ENCODE measurements at regions not wholly inside any gene's neighbourhood (a gene's known extent, or its start where the extent isn't known, plus 50 kb on each side); places are given as distances from the start of the nearest gene placed in this dataset.

DNA sequence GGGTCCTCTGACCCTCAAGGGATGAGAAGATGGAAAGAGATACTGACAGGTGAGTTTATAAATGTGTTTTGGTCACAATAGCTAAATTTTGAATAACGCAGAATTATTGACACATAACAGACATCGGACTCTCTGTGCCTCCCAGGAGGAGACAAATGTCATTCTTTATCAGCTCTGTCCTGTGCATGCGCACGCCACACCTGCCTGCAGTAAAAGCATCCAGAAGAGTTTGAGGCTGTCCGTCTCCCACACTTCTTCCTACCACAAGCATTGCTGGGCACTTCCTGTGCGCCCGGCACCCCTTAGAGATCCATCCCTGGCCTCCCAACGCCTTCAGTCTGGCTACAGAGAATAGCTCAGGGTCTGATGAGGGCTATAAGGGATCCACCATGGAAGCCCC is 81.5 kb upstream of the CST7 start:
- TF ChIP-seq ZNF350 (tag by site-specific recombination; IDR thresholded peaks at IDR 0.05), result no peak
- TF ChIP-seq BCL11A (tag by site-specific recombination; IDR thresholded peaks at IDR 0.05; ENCODE audit: low read depth), result no peak
- TF ChIP-seq ZNF140 (tag by site-specific recombination; IDR thresholded peaks at IDR 0.05), result no peak
- TF ChIP-seq ZNF701 (tag by site-specific recombination; IDR thresholded peaks at IDR 0.05), result no peak
- no peak for TF ChIP-seq KLF16 (tag by site-specific recombination; IDR thresholded peaks at IDR 0.05)
- TF ChIP-seq ZNF239 (tag by site-specific recombination; IDR thresholded peaks at IDR 0.05), result no peak
- TF ChIP-seq, protein P1, sequence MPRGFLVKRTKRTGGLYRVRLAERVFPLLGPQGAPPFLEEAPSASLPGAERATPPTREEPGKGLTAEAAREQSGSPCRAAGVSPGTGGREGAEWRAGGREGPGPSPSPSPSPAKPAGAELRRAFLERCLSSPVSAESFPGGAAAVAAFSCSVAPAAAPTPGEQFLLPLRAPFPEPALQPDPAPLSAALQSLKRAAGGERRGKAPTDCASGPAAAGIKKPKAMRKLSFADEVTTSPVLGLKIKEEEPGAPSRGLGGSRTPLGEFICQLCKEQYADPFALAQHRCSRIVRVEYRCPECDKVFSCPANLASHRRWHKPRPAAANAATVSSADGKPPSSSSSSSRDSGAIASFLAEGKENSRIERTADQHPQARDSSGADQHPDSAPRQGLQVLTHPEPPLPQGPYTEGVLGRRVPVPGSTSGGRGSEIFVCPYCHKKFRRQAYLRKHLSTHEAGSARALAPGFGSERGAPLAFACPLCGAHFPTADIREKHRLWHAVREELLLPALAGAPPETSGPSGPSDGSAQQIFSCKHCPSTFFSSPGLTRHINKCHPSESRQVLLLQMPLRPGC (tag by site-specific recombination; IDR thresholded peaks at IDR 0.05), result no peak
- TF ChIP-seq, protein P2, sequence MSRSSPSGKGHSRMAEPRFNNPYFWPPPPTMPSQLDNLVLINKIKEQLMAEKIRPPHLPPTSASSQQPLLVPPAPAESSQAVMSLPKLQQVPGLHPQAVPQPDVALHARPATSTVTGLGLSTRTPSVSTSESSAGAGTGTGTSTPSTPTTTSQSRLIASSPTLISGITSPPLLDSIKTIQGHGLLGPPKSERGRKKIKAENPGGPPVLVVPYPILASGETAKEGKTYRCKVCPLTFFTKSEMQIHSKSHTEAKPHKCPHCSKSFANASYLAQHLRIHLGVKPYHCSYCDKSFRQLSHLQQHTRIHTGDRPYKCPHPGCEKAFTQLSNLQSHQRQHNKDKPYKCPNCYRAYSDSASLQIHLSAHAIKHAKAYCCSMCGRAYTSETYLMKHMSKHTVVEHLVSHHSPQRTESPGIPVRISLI (tag by site-specific recombination; IDR thresholded peaks at IDR 0.05), result no peak
- TF ChIP-seq MEIS1 (CRISPR knock-in tag; IDR thresholded peaks at IDR 0.05; ENCODE audit: borderline replicate concordance), result no peak
- no peak for TF ChIP-seq ZNF843 (tag by site-specific recombination; IDR thresholded peaks at IDR 0.05)
- TF ChIP-seq, protein P3, sequence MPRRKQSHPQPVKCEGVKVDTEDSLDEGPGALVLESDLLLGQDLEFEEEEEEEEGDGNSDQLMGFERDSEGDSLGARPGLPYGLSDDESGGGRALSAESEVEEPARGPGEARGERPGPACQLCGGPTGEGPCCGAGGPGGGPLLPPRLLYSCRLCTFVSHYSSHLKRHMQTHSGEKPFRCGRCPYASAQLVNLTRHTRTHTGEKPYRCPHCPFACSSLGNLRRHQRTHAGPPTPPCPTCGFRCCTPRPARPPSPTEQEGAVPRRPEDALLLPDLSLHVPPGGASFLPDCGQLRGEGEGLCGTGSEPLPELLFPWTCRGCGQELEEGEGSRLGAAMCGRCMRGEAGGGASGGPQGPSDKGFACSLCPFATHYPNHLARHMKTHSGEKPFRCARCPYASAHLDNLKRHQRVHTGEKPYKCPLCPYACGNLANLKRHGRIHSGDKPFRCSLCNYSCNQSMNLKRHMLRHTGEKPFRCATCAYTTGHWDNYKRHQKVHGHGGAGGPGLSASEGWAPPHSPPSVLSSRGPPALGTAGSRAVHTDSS (tag by site-specific recombination; IDR thresholded peaks at IDR 0.05), result no peak
- TF ChIP-seq, protein P4, sequence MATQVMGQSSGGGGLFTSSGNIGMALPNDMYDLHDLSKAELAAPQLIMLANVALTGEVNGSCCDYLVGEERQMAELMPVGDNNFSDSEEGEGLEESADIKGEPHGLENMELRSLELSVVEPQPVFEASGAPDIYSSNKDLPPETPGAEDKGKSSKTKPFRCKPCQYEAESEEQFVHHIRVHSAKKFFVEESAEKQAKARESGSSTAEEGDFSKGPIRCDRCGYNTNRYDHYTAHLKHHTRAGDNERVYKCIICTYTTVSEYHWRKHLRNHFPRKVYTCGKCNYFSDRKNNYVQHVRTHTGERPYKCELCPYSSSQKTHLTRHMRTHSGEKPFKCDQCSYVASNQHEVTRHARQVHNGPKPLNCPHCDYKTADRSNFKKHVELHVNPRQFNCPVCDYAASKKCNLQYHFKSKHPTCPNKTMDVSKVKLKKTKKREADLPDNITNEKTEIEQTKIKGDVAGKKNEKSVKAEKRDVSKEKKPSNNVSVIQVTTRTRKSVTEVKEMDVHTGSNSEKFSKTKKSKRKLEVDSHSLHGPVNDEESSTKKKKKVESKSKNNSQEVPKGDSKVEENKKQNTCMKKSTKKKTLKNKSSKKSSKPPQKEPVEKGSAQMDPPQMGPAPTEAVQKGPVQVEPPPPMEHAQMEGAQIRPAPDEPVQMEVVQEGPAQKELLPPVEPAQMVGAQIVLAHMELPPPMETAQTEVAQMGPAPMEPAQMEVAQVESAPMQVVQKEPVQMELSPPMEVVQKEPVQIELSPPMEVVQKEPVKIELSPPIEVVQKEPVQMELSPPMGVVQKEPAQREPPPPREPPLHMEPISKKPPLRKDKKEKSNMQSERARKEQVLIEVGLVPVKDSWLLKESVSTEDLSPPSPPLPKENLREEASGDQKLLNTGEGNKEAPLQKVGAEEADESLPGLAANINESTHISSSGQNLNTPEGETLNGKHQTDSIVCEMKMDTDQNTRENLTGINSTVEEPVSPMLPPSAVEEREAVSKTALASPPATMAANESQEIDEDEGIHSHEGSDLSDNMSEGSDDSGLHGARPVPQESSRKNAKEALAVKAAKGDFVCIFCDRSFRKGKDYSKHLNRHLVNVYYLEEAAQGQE (tag by site-specific recombination; IDR thresholded peaks at IDR 0.05), result no peak
- no peak overlapping the region for H3K27ac ChIP-seq (ENCODE audit: extremely low read depth, low read depth, low read length)
- H3K9me3 ChIP-seq (ENCODE audit: control insufficient read depth, insufficient read depth, low read depth, low read length), result no peaks in the 10 kb centered on the region
- no peak overlapping the region for H3K4me3 ChIP-seq (ENCODE audit: low read depth, low read length)
- no peaks in the 10 kb centered on the region for H3K4me1 ChIP-seq (ENCODE audit: control insufficient read depth, insufficient read depth, low read length)
- POLR2A ChIA-PET, result no interaction called here
- CTCF ChIA-PET, result no interaction called here
- no peaks in the 10 kb centered on the region for H3K36me3 ChIP-seq (ENCODE audit: control insufficient read depth in 2 of 2, insufficient read depth in 1 of 2, low read length in 2 of 2)

DNA sequence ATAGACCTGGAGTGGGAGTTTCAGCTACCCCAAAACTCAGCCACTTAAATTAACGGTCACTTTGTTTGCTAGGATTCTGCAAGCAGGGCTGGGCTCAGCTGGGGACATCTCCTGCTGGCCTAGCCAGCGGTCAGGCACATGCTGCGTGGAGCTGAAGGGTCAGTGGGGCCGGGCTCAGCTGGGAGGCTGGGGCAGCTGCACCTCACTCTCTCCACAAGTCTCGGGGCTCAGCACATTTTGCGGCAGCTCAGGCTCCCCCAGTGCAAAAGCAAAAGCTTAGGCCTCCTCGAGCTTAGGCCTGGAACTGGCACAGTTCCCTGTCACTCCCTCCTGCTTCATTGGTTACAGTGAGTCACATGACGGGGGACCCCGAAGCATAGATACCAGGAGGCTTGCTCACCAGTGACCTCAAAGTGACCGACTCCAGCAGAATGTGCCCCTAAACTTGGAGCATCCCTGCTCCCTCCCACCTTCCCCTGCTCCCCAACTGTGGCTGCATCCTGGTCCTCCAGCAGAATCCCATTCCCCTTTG is 80.6 kb upstream of the CST7 start:
- ChIA-PET CTCF (no interaction called here), POLR2A (no interaction called here)
- H3K27ac ChIP-seq (ENCODE audit: extremely low read depth, low read depth, low read length), result no peak overlapping the region
- H3K36me3 ChIP-seq (ENCODE audit: control insufficient read depth in 2 of 2, insufficient read depth in 1 of 2, low read length in 2 of 2), result no peaks in the 10 kb centered on the region
- TF ChIP-seq, protein P5, sequence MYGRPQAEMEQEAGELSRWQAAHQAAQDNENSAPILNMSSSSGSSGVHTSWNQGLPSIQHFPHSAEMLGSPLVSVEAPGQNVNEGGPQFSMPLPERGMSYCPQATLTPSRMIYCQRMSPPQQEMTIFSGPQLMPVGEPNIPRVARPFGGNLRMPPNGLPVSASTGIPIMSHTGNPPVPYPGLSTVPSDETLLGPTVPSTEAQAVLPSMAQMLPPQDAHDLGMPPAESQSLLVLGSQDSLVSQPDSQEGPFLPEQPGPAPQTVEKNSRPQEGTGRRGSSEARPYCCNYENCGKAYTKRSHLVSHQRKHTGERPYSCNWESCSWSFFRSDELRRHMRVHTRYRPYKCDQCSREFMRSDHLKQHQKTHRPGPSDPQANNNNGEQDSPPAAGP (tag by site-specific recombination; IDR thresholded peaks at IDR 0.05), result no peak
- TF ChIP-seq, protein P6, sequence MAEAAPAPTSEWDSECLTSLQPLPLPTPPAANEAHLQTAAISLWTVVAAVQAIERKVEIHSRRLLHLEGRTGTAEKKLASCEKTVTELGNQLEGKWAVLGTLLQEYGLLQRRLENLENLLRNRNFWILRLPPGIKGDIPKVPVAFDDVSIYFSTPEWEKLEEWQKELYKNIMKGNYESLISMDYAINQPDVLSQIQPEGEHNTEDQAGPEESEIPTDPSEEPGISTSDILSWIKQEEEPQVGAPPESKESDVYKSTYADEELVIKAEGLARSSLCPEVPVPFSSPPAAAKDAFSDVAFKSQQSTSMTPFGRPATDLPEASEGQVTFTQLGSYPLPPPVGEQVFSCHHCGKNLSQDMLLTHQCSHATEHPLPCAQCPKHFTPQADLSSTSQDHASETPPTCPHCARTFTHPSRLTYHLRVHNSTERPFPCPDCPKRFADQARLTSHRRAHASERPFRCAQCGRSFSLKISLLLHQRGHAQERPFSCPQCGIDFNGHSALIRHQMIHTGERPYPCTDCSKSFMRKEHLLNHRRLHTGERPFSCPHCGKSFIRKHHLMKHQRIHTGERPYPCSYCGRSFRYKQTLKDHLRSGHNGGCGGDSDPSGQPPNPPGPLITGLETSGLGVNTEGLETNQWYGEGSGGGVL (tag by site-specific recombination; IDR thresholded peaks at IDR 0.05), result no peak
- TF ChIP-seq, protein P7, sequence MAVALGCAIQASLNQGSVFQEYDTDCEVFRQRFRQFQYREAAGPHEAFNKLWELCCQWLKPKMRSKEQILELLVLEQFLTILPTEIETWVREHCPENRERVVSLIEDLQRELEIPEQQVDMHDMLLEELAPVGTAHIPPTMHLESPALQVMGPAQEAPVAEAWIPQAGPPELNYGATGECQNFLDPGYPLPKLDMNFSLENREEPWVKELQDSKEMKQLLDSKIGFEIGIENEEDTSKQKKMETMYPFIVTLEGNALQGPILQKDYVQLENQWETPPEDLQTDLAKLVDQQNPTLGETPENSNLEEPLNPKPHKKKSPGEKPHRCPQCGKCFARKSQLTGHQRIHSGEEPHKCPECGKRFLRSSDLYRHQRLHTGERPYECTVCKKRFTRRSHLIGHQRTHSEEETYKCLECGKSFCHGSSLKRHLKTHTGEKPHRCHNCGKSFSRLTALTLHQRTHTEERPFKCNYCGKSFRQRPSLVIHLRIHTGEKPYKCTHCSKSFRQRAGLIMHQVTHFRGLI (tag by site-specific recombination; IDR thresholded peaks at IDR 0.05), result no peak
- no peak for TF ChIP-seq ZBTB21 (tag by site-specific recombination; IDR thresholded peaks at IDR 0.05)
- no peak for TF ChIP-seq SP7 (tag by site-specific recombination; IDR thresholded peaks at IDR 0.05)
- no peak for TF ChIP-seq ZNF677 (tag by site-specific recombination; IDR thresholded peaks at IDR 0.05)
- TF ChIP-seq ZNF394 (tag by site-specific recombination; IDR thresholded peaks at IDR 0.05; ENCODE audit: borderline replicate concordance), result no peak
- TF ChIP-seq HOXC10 (CRISPR knock-in tag; IDR thresholded peaks at IDR 0.05), result no peak
- no peak for TF ChIP-seq ZNF354C (tag by site-specific recombination; IDR thresholded peaks at IDR 0.05; ENCODE audit: borderline replicate concordance, low read depth)
- no peak for TF ChIP-seq ZNF548 (tag by site-specific recombination; IDR thresholded peaks at IDR 0.05)
- no peak for TF ChIP-seq ZNF16 (tag by site-specific recombination; IDR thresholded peaks at IDR 0.05; ENCODE audit: low read depth)
- no peaks in the 10 kb centered on the region for H3K4me1 ChIP-seq (ENCODE audit: control insufficient read depth, insufficient read depth, low read length)
- H3K4me3 ChIP-seq (ENCODE audit: low read depth, low read length), result no peak overlapping the region
- no peaks in the 10 kb centered on the region for H3K9me3 ChIP-seq (ENCODE audit: control insufficient read depth, insufficient read depth, low read depth, low read length)
